Astrocyte (in vitro differentiated cells and primary cell): ENCODE measurements at regions not wholly inside any gene's neighbourhood (a gene's known extent, or its start where the extent isn't known, plus 50 kb on each side); places are given as distances from the start of the nearest gene placed in this dataset.

Experiments
- DNase-seq: peaks from one replicate; pipeline ENCODE4 v3.0.0-alpha.2; 2010; ENCODE audit warnings: low read depth
- FAIRE-seq: peaks from 2 replicates; lab custom pipeline; 2011; peaks lifted over from hg19 to GRCh38; lab: Jason Lieb, UNC
- H2AFZ ChIP-seq: 2 replicates; pipeline ENCODE4 v1.6.0; 2012; ENCODE audit warnings: low read depth, low read length, inconsistent platforms
- H3K27ac ChIP-seq: 2 replicates; pipeline ENCODE4 v1.5.1; 2011; ENCODE audit warnings: low read depth, low read length, inconsistent platforms
- H3K27me3 ChIP-seq: 2 replicates; pipeline ENCODE4 v1.6.0; 2011; ENCODE audit warnings: low read length, inconsistent platforms; ENCODE audit not compliant: insufficient read depth
- H3K36me3 ChIP-seq: 2 replicates; pipeline ENCODE4 v1.5.1; 2011; ENCODE audit warnings: low read length, inconsistent platforms; ENCODE audit not compliant: insufficient read depth
- H3K4me1 ChIP-seq: 2 replicates; pipeline ENCODE4 v1.5.1; 2011; ENCODE audit warnings: low read length, inconsistent platforms; ENCODE audit not compliant: insufficient read depth
- H3K4me2 ChIP-seq: 2 replicates; pipeline ENCODE4 v1.6.0; 2012; ENCODE audit warnings: low read length, inconsistent platforms
- H3K4me3 ChIP-seq: 2 replicates; pipeline ENCODE4 v1.5.1; 2011; ENCODE audit warnings: low read depth, mild to moderate bottlenecking, low read length, inconsistent platforms; ENCODE audit not compliant: insufficient read depth
- H3K79me2 ChIP-seq: 2 replicates; pipeline ENCODE4 v1.6.0; 2012; ENCODE audit warnings: mild to moderate bottlenecking, low read length, inconsistent platforms; ENCODE audit not compliant: insufficient read depth
- H3K9ac ChIP-seq: 2 replicates; pipeline ENCODE4 v1.6.0; 2012; ENCODE audit warnings: mild to moderate bottlenecking, low read length, inconsistent platforms
- H3K9me3 ChIP-seq: 2 replicates; pipeline ENCODE4 v1.5.1; 2012; ENCODE audit warnings: low read depth, mild to moderate bottlenecking, low read length, inconsistent platforms; ENCODE audit not compliant: insufficient read depth
- H4K20me1 ChIP-seq: 2 replicates; pipeline ENCODE4 v1.6.0; 2012; ENCODE audit warnings: low read length, inconsistent platforms; ENCODE audit not compliant: insufficient read depth
- H3K27ac Mint-ChIP-seq: one replicate; pipeline ENCODE4 v1.8.0; 2021; ENCODE audit warnings: mild to moderate bottlenecking, mixed read lengths; ENCODE audit not compliant: unreplicated experiment
- H3K27me3 Mint-ChIP-seq: one replicate; pipeline ENCODE4 v1.8.0; 2021; ENCODE audit warnings: low read depth, mixed read lengths; ENCODE audit not compliant: unreplicated experiment
- H3K36me3 Mint-ChIP-seq: one replicate; pipeline ENCODE4 v1.8.0; 2021; ENCODE audit warnings: low read depth, mixed read lengths; ENCODE audit not compliant: unreplicated experiment
- H3K4me1 Mint-ChIP-seq: one replicate; pipeline ENCODE4 v1.8.0; 2021; ENCODE audit warnings: low read depth, mixed read lengths; ENCODE audit not compliant: unreplicated experiment
- H3K4me3 Mint-ChIP-seq: one replicate; pipeline ENCODE4 v1.8.0; 2021; ENCODE audit warnings: mild to moderate bottlenecking, moderate library complexity, mixed read lengths; ENCODE audit not compliant: unreplicated experiment
- H3K9me3 Mint-ChIP-seq: one replicate; pipeline ENCODE4 v1.8.0; 2021; ENCODE audit warnings: mild to moderate bottlenecking, mixed read lengths; ENCODE audit not compliant: unreplicated experiment
- CTCF ChIP-seq: IDR thresholded peaks from 2 replicates; pipeline ENCODE4 v1.5.1; 2011; ENCODE audit warnings: low read depth, mild to moderate bottlenecking, inconsistent platforms, low read length, moderate library complexity; ENCODE audit not compliant: insufficient read depth
- EZH2 ChIP-seq: IDR thresholded peaks from 2 replicates; pipeline ENCODE4 v1.6.1; 2012; ENCODE audit warnings: mild to moderate bottlenecking, low read length, inconsistent platforms; ENCODE audit not compliant: insufficient read depth

GRCh38 chr4:189021831-189022230, 882.6 kb downstream of the TRIML1 start:
- Mint-ChIP-seq H3K9me3 (peaks cover 5% of the 10 kb centered on the region), H3K36me3 (no peaks in the 10 kb centered on the region), H3K4me1 (peaks cover 16% of the 10 kb centered on the region), H3K27me3 (no peaks in the 10 kb centered on the region), H3K27ac (peak overlapping the region; percentile 77), H3K4me3 (peak overlapping the region; percentile 9)
- Histone ChIP-seq H4K20me1 (no peaks in the 10 kb centered on the region), H3K4me2 (no peak overlapping the region), H3K36me3 (no peaks in the 10 kb centered on the region), H3K4me1 (peaks cover 3% of the 10 kb centered on the region), H3K79me2 (no peaks in the 10 kb centered on the region), H3K27ac (no peak overlapping the region), H2AFZ (no peak overlapping the region), H3K9ac (no peak overlapping the region), H3K27me3 (no peaks in the 10 kb centered on the region), H3K9me3 (peaks cover 3% of the 10 kb centered on the region), H3K4me3 (no peak overlapping the region)
- no peak for DNase-seq
- FAIRE-seq: no peak
- no peak for TF ChIP-seq EZH2
- no peak for TF ChIP-seq CTCF

GRCh38 chr4:189022440-189023035, 883.3 kb downstream of the TRIML1 start:
- FAIRE-seq: no peak
- no peak overlapping the region for H3K4me3 ChIP-seq
- DNase-seq: peak; percentile 8
- Mint-ChIP-seq H3K4me3 (no peak overlapping the region), H3K9me3 (peaks cover 5% of the 10 kb centered on the region), H3K27me3 (no peaks in the 10 kb centered on the region), H3K36me3 (no peaks in the 10 kb centered on the region), H3K27ac (peak overlapping the region; percentile 77), H3K4me1 (peaks cover 16% of the 10 kb centered on the region)
- peaks cover 3% of the 10 kb centered on the region for H3K9me3 ChIP-seq
- H4K20me1 ChIP-seq: no peaks in the 10 kb centered on the region
- TF ChIP-seq CTCF: no peak
- TF ChIP-seq EZH2: no peak
- no peaks in the 10 kb centered on the region for H3K27me3 ChIP-seq
- no peak overlapping the region for H3K9ac ChIP-seq
- H3K36me3 ChIP-seq: no peaks in the 10 kb centered on the region
- H2AFZ ChIP-seq: no peak overlapping the region
- H3K27ac ChIP-seq: peak overlapping the region; percentile 12
- no peaks in the 10 kb centered on the region for H3K79me2 ChIP-seq
- H3K4me1 ChIP-seq: peaks cover 3% of the 10 kb centered on the region
- H3K4me2 ChIP-seq: no peak overlapping the region

GRCh38 chr4:189029976-189030504, 890.8 kb downstream of the TRIML1 start:
- no peaks in the 10 kb centered on the region for H3K27me3 Mint-ChIP-seq
- H3K4me3 Mint-ChIP-seq: no peak overlapping the region

More at GRCh38 chr4:189029976-189030504, 890.8 kb downstream of the TRIML1 start:
- H3K4me2 ChIP-seq: no peak overlapping the region
- no peaks in the 10 kb centered on the region for H4K20me1 ChIP-seq
- no peaks in the 10 kb centered on the region for H3K79me2 ChIP-seq
- H3K27me3 ChIP-seq: no peaks in the 10 kb centered on the region
- Mint-ChIP-seq H3K27ac (no peak overlapping the region), H3K36me3 (no peaks in the 10 kb centered on the region), H3K4me1 (no peaks in the 10 kb centered on the region), H3K9me3 (no peaks in the 10 kb centered on the region)
- no peaks in the 10 kb centered on the region for H3K4me1 ChIP-seq
- H3K4me3 ChIP-seq: no peak overlapping the region
- no peak for FAIRE-seq
- no peaks in the 10 kb centered on the region for H3K36me3 ChIP-seq
- H3K9me3 ChIP-seq: no peaks in the 10 kb centered on the region
- no peak overlapping the region for H3K27ac ChIP-seq
- no peak overlapping the region for H3K9ac ChIP-seq
- H2AFZ ChIP-seq: no peak overlapping the region
- TF ChIP-seq EZH2 (no peak), CTCF (no peak)
- DNase-seq: no peak
